Neural cell (in vitro differentiated cells): ENCODE measurements at regions not wholly inside any gene's neighbourhood (a gene's known extent, or its start where the extent isn't known, plus 50 kb on each side); places are given as distances from the start of the nearest gene placed in this dataset.

ENCODE experiments used
- H2AFZ ChIP-seq: fragments of 200-600, 300-800 bp; sonication (generic), shearing (Covaris generic); 2 replicates; pipeline ENCODE4 v1.6.0; 2014; ENCODE audit warnings: low read depth, mild to moderate bottlenecking, antibody characterized with exemption, low read length, moderate library complexity
- H3F3A ChIP-seq: fragments of 200-600 bp; shearing (Covaris generic); 2 replicates; pipeline ENCODE4 v1.6.1; 2016; ENCODE audit warnings: mild to moderate bottlenecking, moderate library complexity, mixed read lengths, antibody characterized with exemption, low read length; ENCODE audit not compliant: insufficient read depth, poor library complexity, severe bottlenecking
- H3K27ac ChIP-seq: fragments of 200-600, 300-800 bp; sonication (generic), shearing (Covaris generic); 2 replicates; pipeline ENCODE4 v1.5.1; 2014; ENCODE audit warnings: mild to moderate bottlenecking, low read length, moderate library complexity
- H3K27me3 ChIP-seq: fragments of 300-800, 200-600 bp; sonication (generic), shearing (Covaris generic); 2 replicates; pipeline ENCODE4 v1.6.0; 2014; ENCODE audit warnings: mild to moderate bottlenecking, low read depth, low read length, moderate library complexity; ENCODE audit not compliant: insufficient read depth
- H3K36me3 ChIP-seq: fragments of 300-800, 200-600 bp; sonication (generic), shearing (Covaris generic); 2 replicates; pipeline ENCODE4 v1.5.1; 2014; ENCODE audit warnings: mild to moderate bottlenecking, antibody characterized with exemption, low read length, moderate library complexity; ENCODE audit not compliant: insufficient read depth
- H3K4me2 ChIP-seq: fragments of 300-800, 200-600 bp; sonication (generic), shearing (Covaris generic); 2 replicates; pipeline ENCODE4 v1.6.0; 2014; ENCODE audit warnings: mild to moderate bottlenecking, low read length
- H3K4me3 ChIP-seq: fragments of 300-800, 200-600 bp; sonication (generic), shearing (Covaris generic); 2 replicates; pipeline ENCODE4 v1.5.1; 2014; ENCODE audit warnings: mild to moderate bottlenecking, low read length, moderate library complexity
- H3K79me2 ChIP-seq: fragments of 200-600 bp; shearing (Covaris generic); replicated peaks from 2 replicates; pipeline ENCODE4 v1.6.0; 2014; ENCODE audit warnings: mild to moderate bottlenecking, low read length, moderate library complexity; ENCODE audit not compliant: insufficient read depth
- H3K9ac ChIP-seq: fragments of 300-800, 200-600 bp; sonication (generic), shearing (Covaris generic); 2 replicates; pipeline ENCODE4 v1.6.1; 2016; ENCODE audit warnings: mild to moderate bottlenecking, low read length, mixed read lengths
- H3K9me2 ChIP-seq: fragments of 200-600 bp; shearing (Covaris generic); 2 replicates; pipeline ENCODE4 v1.6.1; 2016; ENCODE audit warnings: mild to moderate bottlenecking, low read length, mixed read lengths; ENCODE audit not compliant: insufficient read depth
- H3K9me3 ChIP-seq: fragments of 200-600, 300-800 bp; sonication (generic), shearing (Covaris generic); 2 replicates; pipeline ENCODE4 v1.6.1; 2016; ENCODE audit warnings: mild to moderate bottlenecking, mixed run types, low read length, moderate library complexity, mixed read lengths
- H4K20me1 ChIP-seq: fragments of 200-600 bp; shearing (Covaris generic); 2 replicates; pipeline ENCODE4 v1.6.1; 2016; ENCODE audit warnings: mild to moderate bottlenecking, mixed run types; ENCODE audit not compliant: insufficient read depth
- CTCF ChIP-seq: fragments of 450-650 bp; IDR thresholded peaks from 2 replicates; pipeline ENCODE4 v1.5.1; 2014; ENCODE audit warnings: antibody characterized with exemption, mild to moderate bottlenecking, moderate library complexity; ENCODE audit not compliant: poor library complexity, severe bottlenecking
- EP300 ChIP-seq: fragments of 450-650 bp; conservative IDR thresholded peaks from 2 replicates; pipeline ENCODE4 v1.6.1; 2014; ENCODE audit warnings: antibody characterized with exemption, mild to moderate bottlenecking, moderate library complexity; ENCODE audit not compliant: poor library complexity, severe bottlenecking
- EZH2 ChIP-seq: fragments of 200-600, 300-800 bp; shearing (Covaris generic), sonication (generic); IDR thresholded peaks from 2 replicates; pipeline ENCODE4 v1.6.1; 2014; ENCODE audit warnings: antibody characterized with exemption, low read length, borderline replicate concordance, mild to moderate bottlenecking; ENCODE audit not compliant: insufficient read depth, poor library complexity, severe bottlenecking
- MXI1 ChIP-seq: fragments of 450-650 bp; conservative IDR thresholded peaks from 2 replicates; pipeline ENCODE4 v1.6.1; 2014; ENCODE audit warnings: antibody characterized with exemption, mild to moderate bottlenecking; ENCODE audit not compliant: poor library complexity, severe bottlenecking
- POLR2AphosphoS5 ChIP-seq: IDR thresholded peaks from 2 replicates; pipeline ENCODE4 v1.6.1; 2012
- RAD21 ChIP-seq: fragments of 450-650 bp; conservative IDR thresholded peaks from 2 replicates; pipeline ENCODE4 v1.6.1; 2014; ENCODE audit warnings: antibody characterized with exemption, mild to moderate bottlenecking, moderate library complexity
- REST ChIP-seq: IDR thresholded peaks from 2 replicates; pipeline ENCODE4 v1.6.1; 2012; ENCODE audit warnings: borderline replicate concordance
- SMC3 ChIP-seq: fragments of 450-650 bp; conservative IDR thresholded peaks from 2 replicates; pipeline ENCODE4 v1.6.1; 2014; ENCODE audit warnings: antibody characterized with exemption, mild to moderate bottlenecking, moderate library complexity; ENCODE audit not compliant: poor library complexity
- TAF1 ChIP-seq: IDR thresholded peaks from 2 replicates; pipeline ENCODE4 v1.6.1; 2012; ENCODE audit warnings: low read depth

GRCh38 chr7:18306696-18307095 lies 188.9 kb upstream of the HDAC9 start:
- TF ChIP-seq TAF1 (no peak), POLR2AphosphoS5 (no peak), REST (no peak), MXI1 (no peak), SMC3 (no peak), EZH2 (no peak), RAD21 (no peak), CTCF (no peak), EP300 (no peak)
- Histone ChIP-seq H3K79me2 (no peaks in the 10 kb centered on the region), H4K20me1 (no peaks in the 10 kb centered on the region), H3K9me3 (no peaks in the 10 kb centered on the region), H3K36me3 (no peaks in the 10 kb centered on the region), H3K27me3 (no peaks in the 10 kb centered on the region), H3K27ac (no peak overlapping the region), H3K9ac (no peak overlapping the region), H3K9me2 (no peaks in the 10 kb centered on the region), H2AFZ (no peak overlapping the region), H3K4me3 (no peak overlapping the region), H3K4me2 (no peak overlapping the region), H3F3A (no peaks in the 10 kb centered on the region)

- no peaks in the 10 kb centered on the region for H3K27me3 ChIP-seq
- TF ChIP-seq CTCF (no peak), TAF1 (no peak), RAD21 (no peak), POLR2AphosphoS5 (no peak), REST (no peak), MXI1 (no peak), EP300 (no peak), EZH2 (no peak), SMC3 (no peak)
- H3K4me2 ChIP-seq, result no peak overlapping the region
- no peaks in the 10 kb centered on the region for H3F3A ChIP-seq
- no peak overlapping the region for H2AFZ ChIP-seq
- H3K9me2 ChIP-seq, result no peaks in the 10 kb centered on the region
- no peak overlapping the region for H3K27ac ChIP-seq
- no peaks in the 10 kb centered on the region for H4K20me1 ChIP-seq
- no peaks in the 10 kb centered on the region for H3K79me2 ChIP-seq
- H3K4me3 ChIP-seq, result no peak overlapping the region
- H3K9ac ChIP-seq, result no peak overlapping the region
- H3K36me3 ChIP-seq, result no peaks in the 10 kb centered on the region
- H3K9me3 ChIP-seq, result no peaks in the 10 kb centered on the region
Observed at GRCh38 chr7:18308938-18309337, 186.6 kb upstream of the HDAC9 start.
